GM12865 (cell line): ENCODE measurements at regions not wholly inside any gene's neighbourhood (a gene's known extent, or its start where the extent isn't known, plus 50 kb on each side); places are given as distances from the start of the nearest gene placed in this dataset.
"Not testable (repeated sequence)": the region's sequence is repeated elsewhere in the genome, so short reads cannot be mapped to it uniquely, and the experiment has no call there.

Experiments
- DNase-seq: peaks from one replicate; pipeline ENCODE4 v3.0.0; 2010; ENCODE audit warnings: low read depth
- H3K4me3 ChIP-seq: 2 replicates; pipeline ENCODE4 v1.5.1; 2011; ENCODE audit warnings: mild to moderate bottlenecking, low read depth, low read length, control low read depth
- TF ChIP-seq, protein P1 (sequence below): IDR thresholded peaks from 2 replicates; pipeline ENCODE4 v1.5.1; 2011; ENCODE audit warnings: low read length, control low read depth, low read depth, inconsistent platforms; ENCODE audit not compliant: insufficient read depth; ENCODE audit errors: missing control alignments

DNA sequence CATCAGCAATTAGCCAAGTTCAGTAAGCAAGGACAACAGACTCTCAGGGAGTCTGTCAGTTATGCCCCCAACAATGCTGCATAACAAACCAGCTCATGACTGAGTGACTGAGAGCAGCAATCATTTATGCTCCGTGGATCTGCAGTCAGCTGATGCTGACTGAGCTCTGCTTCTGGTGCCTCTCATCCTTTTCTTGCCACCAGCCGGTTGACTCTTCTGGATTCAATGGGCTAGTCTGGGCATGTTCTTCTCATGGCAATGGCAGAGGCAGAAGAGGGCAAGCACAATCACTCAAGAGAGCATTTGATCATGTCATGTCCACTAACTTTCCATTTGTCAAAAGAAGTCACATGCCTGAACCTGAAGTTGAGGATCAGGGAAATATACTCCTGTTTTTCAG is 157.0 kb upstream of the NTRK2 start:
- TF ChIP-seq, protein P1, sequence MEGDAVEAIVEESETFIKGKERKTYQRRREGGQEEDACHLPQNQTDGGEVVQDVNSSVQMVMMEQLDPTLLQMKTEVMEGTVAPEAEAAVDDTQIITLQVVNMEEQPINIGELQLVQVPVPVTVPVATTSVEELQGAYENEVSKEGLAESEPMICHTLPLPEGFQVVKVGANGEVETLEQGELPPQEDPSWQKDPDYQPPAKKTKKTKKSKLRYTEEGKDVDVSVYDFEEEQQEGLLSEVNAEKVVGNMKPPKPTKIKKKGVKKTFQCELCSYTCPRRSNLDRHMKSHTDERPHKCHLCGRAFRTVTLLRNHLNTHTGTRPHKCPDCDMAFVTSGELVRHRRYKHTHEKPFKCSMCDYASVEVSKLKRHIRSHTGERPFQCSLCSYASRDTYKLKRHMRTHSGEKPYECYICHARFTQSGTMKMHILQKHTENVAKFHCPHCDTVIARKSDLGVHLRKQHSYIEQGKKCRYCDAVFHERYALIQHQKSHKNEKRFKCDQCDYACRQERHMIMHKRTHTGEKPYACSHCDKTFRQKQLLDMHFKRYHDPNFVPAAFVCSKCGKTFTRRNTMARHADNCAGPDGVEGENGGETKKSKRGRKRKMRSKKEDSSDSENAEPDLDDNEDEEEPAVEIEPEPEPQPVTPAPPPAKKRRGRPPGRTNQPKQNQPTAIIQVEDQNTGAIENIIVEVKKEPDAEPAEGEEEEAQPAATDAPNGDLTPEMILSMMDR: no peak
- no peak for DNase-seq
- H3K4me3 ChIP-seq: no peak overlapping the region

DNA sequence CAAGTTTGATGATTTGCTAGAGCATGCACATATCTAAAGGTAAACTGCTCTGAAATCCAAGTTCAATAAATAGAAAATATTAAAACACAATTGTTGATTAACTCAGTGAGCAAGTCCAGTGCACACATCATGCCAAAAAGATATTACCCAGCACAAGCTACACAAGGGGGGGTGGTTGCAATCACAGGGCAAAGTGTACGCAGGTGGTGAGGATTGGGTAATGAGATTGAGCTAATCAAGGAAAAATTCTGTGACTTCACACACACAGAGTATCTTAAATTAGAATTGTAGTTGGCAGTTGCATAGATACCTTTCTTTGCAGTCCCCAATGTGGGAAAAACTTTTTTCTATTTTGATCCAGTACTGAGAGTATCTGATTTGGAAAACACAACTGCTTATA is 156.1 kb upstream of the NTRK2 start:
- DNase-seq: no peak
- H3K4me3 ChIP-seq: no peak overlapping the region
- TF ChIP-seq, protein P1: no peak

DNA sequence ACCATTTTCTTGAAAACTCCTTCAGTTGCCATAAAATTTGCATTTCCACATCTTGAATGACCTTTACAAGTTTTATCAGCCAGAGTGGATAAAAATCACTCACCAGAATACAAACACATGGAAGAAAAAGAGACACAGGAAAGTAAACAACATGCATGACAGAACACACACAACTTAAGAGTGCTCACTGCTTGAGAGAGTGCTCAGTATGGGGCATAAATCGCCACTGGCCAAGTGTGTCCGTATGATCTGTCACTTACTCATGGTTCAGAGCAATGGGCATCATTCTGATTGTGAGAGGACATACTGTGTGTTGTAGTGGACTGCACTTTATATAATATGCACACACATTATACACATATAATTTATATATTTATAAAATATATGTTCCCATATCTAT is 155.6 kb upstream of the NTRK2 start:
- TF ChIP-seq, protein P1: no peak
- H3K4me3 ChIP-seq: no peak overlapping the region
- DNase-seq: no peak

DNA sequence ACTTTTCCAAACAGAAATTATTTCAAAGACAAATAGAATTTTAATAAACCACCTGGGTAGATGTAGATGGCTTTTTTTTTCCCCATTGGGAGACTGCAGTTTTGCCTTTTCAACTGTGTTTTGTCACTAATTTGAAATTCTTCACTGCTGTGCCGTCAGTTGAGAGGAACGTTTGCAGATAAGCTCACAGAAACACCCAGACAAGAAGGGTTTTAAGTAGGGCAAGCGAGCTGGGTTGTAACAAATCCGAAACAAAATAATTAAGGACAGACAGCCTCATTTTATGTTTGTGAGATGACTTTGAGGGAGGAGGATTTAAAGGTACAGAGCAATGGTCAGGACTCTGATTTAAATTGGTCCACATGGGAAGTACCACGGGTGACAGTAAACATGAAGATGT is 155.1 kb upstream of the NTRK2 start:
- no peak for DNase-seq
- TF ChIP-seq, protein P1: no peak
- H3K4me3 ChIP-seq: no peak overlapping the region

DNA sequence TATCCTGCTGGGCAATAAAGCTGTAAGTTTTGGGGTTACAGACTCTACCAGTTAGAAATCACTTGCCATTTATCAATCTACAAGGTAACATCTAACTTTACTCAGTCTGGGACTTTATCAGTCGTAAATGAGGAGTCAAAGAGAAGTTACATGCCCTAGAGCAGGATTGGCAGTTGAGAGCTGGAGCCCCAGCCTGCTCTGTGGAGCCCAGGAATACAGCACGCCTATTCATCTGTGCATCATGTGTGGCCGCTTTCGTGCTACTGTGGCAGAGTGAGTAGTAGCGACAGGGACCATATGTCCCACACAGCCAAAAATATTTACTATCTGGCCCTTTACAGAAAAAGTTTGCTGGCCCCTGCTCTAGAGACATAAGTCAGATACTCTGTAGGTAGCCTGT is 152.5 kb upstream of the NTRK2 start:
- TF ChIP-seq, protein P1: no peak

DNA sequence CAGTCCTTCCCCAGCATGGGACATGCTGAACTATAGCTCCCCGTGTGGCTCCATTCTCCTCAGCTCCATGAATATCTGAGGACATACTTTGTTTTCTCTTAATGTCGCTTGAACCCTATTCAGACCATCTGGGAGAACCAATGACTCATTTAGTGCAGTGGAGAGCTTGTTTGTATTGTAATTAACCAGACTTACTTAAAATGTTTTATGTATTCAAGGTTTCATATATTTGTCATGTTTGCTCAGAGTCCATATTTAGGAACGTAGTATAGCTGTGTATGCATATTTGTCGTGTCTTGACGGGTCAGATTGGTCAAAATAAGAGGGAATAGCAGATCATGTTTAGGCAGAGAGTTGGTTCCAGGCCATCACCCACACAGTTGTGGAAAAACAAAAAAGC is 150.1 kb upstream of the NTRK2 start:
- TF ChIP-seq, protein P1: no peak
- H3K4me3 ChIP-seq: no peak overlapping the region
- no peak for DNase-seq

More for the DNA sequence above, 152.5 kb upstream of the NTRK2 start:
- H3K4me3 ChIP-seq: no peak overlapping the region
- no peak for DNase-seq

DNA sequence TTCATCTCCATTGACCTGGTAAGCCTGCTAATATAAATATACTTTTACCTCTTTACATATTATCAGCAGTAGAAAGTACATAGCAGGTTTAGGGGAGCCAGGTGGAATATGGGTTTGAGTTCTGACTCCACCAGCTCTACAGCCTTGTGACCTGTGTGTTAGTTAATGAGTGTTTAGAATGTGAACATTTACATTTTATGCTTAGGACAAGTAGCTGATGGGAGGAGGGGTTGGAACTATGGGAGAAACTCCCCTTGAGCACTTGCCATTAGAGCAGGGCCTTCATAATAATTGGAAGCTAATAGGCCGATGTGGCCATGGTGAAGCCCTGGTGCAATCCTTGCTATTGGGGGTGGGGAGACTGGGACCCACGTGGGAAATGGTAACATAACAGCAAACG is 148.3 kb upstream of the NTRK2 start:
- TF ChIP-seq, protein P1: no peak
- H3K4me3 ChIP-seq: no peak overlapping the region
- no peak for DNase-seq

DNA sequence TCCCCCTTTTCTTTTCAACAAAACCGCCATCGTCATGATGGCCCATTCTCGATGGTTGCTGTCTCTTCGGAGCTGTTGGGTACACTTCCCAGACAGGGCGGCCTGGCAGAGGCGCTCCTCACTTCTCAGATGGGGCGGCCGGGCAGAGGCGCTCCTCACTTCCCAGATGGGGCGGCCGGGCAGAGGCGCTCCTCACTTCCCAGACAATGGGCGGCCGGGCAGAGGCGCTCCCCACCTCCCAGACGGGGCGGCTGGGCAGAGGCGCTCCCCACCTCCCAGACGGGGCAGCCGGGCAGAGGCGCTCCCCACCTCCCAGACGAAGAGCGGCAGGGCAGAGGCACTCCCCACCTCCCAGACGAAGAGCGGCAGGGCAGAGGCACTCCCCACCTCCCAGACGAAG is 143.3 kb upstream of the NTRK2 start:
- not testable (repeated sequence) for DNase-seq, H3K4me3 ChIP-seq

DNA sequence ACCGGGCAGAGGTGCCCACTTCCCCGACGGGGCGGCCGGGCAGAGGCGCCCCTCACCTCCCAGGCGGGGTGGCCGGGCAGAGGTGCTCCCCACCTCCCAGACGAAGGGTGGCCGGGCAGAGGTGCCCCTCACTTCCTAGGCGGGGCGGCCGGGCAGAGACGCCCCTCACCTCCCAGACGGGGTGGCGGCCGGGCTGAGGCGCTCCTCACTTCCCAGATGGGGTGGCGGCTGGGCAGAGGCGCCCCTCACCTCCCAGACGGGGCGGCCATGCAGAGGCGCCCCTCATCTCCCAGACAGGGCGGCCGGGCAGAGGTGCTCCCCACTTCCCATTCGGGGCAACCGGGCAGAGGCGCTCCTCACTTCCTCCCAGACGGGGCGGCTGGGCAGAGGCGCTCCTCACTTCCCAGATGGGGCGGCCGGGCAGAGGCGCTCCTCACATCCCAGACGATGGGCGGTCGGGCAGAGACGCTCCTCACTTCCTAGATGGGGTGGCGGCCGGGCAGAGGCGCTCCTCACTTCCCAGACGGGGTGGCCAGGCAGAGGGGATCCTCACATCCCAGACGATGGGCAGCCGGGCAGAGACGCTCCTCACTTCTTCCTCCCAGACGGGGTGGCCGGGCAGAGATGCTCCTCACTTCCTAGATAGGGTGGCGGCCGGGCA is 142.3 kb upstream of the NTRK2 start:
- not testable (repeated sequence) for DNase-seq, H3K4me3 ChIP-seq

DNA sequence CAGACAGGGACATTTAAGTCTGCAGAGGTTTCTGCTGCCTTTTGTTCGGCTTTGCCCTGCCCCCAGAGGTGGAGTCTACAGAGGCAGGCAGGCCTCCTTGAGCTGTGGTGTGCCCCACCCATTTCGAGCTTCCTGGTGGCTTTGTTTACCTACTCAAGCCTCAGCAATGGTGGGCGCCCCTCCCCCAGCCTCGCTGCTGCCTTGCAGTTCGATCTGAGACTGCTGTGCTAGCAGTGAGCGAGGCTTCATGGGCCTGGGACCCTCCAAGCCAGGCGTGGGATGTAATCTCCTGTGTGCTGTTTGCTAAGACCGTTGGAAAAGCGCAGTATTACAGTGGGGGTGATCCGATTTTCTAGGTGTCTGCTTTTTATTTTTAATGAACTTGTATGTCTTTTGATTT is 133.6 kb upstream of the NTRK2 start:
- not testable (repeated sequence) for H3K4me3 ChIP-seq, DNase-seq
